Neural progenitor cell (in vitro differentiated cells): ENCODE measurements at regions not wholly inside any gene's neighbourhood (a gene's known extent, or its start where the extent isn't known, plus 50 kb on each side); places are given as distances from the start of the nearest gene placed in this dataset.
"Not testable (repeated sequence)": the region's sequence is repeated elsewhere in the genome, so short reads cannot be mapped to it uniquely, and the experiment has no call there.

ENCODE experiments used
- DNase-seq: peaks from one replicate; pipeline ENCODE4 v3.0.0-alpha.2; 2016; ENCODE audit warnings: low spot score
- H2AFZ ChIP-seq: fragments of 200-600 bp; sonication (generic); replicated peaks from 2 replicates; pipeline ENCODE4 v1.6.1; 2016; ENCODE audit warnings: antibody characterized with exemption
- H3F3A ChIP-seq: fragments of 200-600 bp; sonication (generic); 2 replicates; pipeline ENCODE4 v1.6.1; 2016; ENCODE audit warnings: antibody characterized with exemption, low read depth
- H3K27ac ChIP-seq: fragments of 200-600 bp; sonication (generic); 2 replicates; pipeline ENCODE4 v1.5.1; 2016; ENCODE audit warnings: mild to moderate bottlenecking
- H3K27me3 ChIP-seq: fragments of 200-600 bp; sonication (generic); 2 replicates; pipeline ENCODE4 v1.6.1; 2016; ENCODE audit warnings: mild to moderate bottlenecking, moderate library complexity
- H3K36me3 ChIP-seq: fragments of 200-600 bp; sonication (generic); 2 replicates; pipeline ENCODE4 v1.5.1; 2016
- H3K4me1 ChIP-seq: fragments of 200-600 bp; sonication (generic); 2 replicates; pipeline ENCODE4 v1.6.1; 2016; ENCODE audit warnings: mixed run types
- H3K4me2 ChIP-seq: fragments of 200-600 bp; sonication (generic); 2 replicates; pipeline ENCODE4 v1.6.1; 2016
- H3K4me3 ChIP-seq: fragments of 200-600 bp; sonication (generic); 2 replicates; pipeline ENCODE4 v1.5.1; 2016
- H3K79me2 ChIP-seq: fragments of 200-600 bp; sonication (generic); 2 replicates; pipeline ENCODE4 v1.6.1; 2016; ENCODE audit warnings: low read depth
- H3K9ac ChIP-seq: fragments of 200-600 bp; sonication (generic); 2 replicates; pipeline ENCODE4 v1.6.1; 2016
- H3K9me3 ChIP-seq: fragments of 200-600 bp; sonication (generic); 2 replicates; pipeline ENCODE4 v1.5.1; 2016; ENCODE audit warnings: low read depth
- H4K20me1 ChIP-seq: fragments of 200-600 bp; sonication (generic); 2 replicates; pipeline ENCODE4 v1.6.1; 2016; ENCODE audit warnings: low read depth
- H3K27ac Mint-ChIP-seq: 3 replicates; pipeline ENCODE4 v1.8.0; 2021; ENCODE audit warnings: mixed read lengths
- H3K27me3 Mint-ChIP-seq: 2 replicates; pipeline ENCODE4 v1.8.0; 2022; ENCODE audit warnings: low read depth, mild to moderate bottlenecking, inconsistent platforms, moderate library complexity, mixed read lengths; ENCODE audit not compliant: insufficient read depth
- H3K36me3 Mint-ChIP-seq: 3 replicates; pipeline ENCODE4 v1.8.0; 2021; ENCODE audit warnings: mixed read lengths
- H3K4me1 Mint-ChIP-seq: 3 replicates; pipeline ENCODE4 v1.8.0; 2021; ENCODE audit warnings: mixed read lengths
- H3K4me3 Mint-ChIP-seq: 3 replicates; pipeline ENCODE4 v1.8.0; 2021; ENCODE audit warnings: mild to moderate bottlenecking, moderate library complexity, mixed read lengths
- H3K9me3 Mint-ChIP-seq: 3 replicates; pipeline ENCODE4 v1.8.0; 2020; ENCODE audit warnings: mixed read lengths

- not testable (repeated sequence) for H3K4me1 Mint-ChIP-seq
These were observed 301.7 kb upstream of the RAI14 start for GRCh38 chr5:34354440-34354839.

GRCh38 chr5:34371417-34371816, 284.7 kb upstream of the RAI14 start:
- H3F3A ChIP-seq, H3K4me2 ChIP-seq, H3K79me2 ChIP-seq, H3K4me1 ChIP-seq, H3K4me1 Mint-ChIP-seq, H3K9me3 ChIP-seq, H3K9me3 Mint-ChIP-seq, H4K20me1 ChIP-seq, H3K27ac Mint-ChIP-seq, H3K27me3 ChIP-seq, H3K4me3 ChIP-seq, H3K9ac ChIP-seq, H3K27ac ChIP-seq, H3K4me3 Mint-ChIP-seq, H2AFZ ChIP-seq, H3K27me3 Mint-ChIP-seq, H3K36me3 Mint-ChIP-seq, H3K36me3 ChIP-seq, DNase-seq: not testable (repeated sequence)

More at GRCh38 chr5:34354440-34354839, 301.7 kb upstream of the RAI14 start:
- not testable (repeated sequence) for H3F3A ChIP-seq, H3K36me3 ChIP-seq, H3K79me2 ChIP-seq, H3K9ac ChIP-seq, H3K27me3 ChIP-seq, H3K36me3 Mint-ChIP-seq, H3K4me1 ChIP-seq, H3K27me3 Mint-ChIP-seq, H3K4me2 ChIP-seq, DNase-seq, H2AFZ ChIP-seq, H3K9me3 ChIP-seq, H4K20me1 ChIP-seq, H3K9me3 Mint-ChIP-seq, H3K27ac ChIP-seq, H3K27ac Mint-ChIP-seq, H3K4me3 ChIP-seq, H3K4me3 Mint-ChIP-seq

- H3K4me1 ChIP-seq, H2AFZ ChIP-seq, H3F3A ChIP-seq, H3K4me1 Mint-ChIP-seq, H3K9me3 ChIP-seq, H3K9me3 Mint-ChIP-seq, DNase-seq, H3K27ac ChIP-seq, H3K4me3 Mint-ChIP-seq, H3K79me2 ChIP-seq, H3K4me2 ChIP-seq, H3K36me3 Mint-ChIP-seq, H4K20me1 ChIP-seq, H3K27ac Mint-ChIP-seq, H3K27me3 Mint-ChIP-seq, H3K27me3 ChIP-seq, H3K9ac ChIP-seq, H3K36me3 ChIP-seq, H3K4me3 ChIP-seq: not testable (repeated sequence)
These were observed 284.3 kb upstream of the RAI14 start for GRCh38 chr5:34371817-34372216.

GRCh38 chr5:34372739-34373138, 283.4 kb upstream of the RAI14 start:
- not testable (repeated sequence) for H3K4me3 ChIP-seq, H4K20me1 ChIP-seq, H3K27ac ChIP-seq, H3K36me3 ChIP-seq, H3K27ac Mint-ChIP-seq, H3K4me2 ChIP-seq, H3K9me3 ChIP-seq, DNase-seq, H2AFZ ChIP-seq, H3K27me3 ChIP-seq, H3K9ac ChIP-seq, H3K27me3 Mint-ChIP-seq, H3K4me3 Mint-ChIP-seq, H3K4me1 ChIP-seq, H3K36me3 Mint-ChIP-seq, H3F3A ChIP-seq, H3K9me3 Mint-ChIP-seq, H3K4me1 Mint-ChIP-seq, H3K79me2 ChIP-seq

GRCh38 chr5:34377651-34378050, 278.5 kb upstream of the RAI14 start:
- H3K79me2 ChIP-seq, H3K9ac ChIP-seq, H3K9me3 ChIP-seq, H3K27ac ChIP-seq, H3K27ac Mint-ChIP-seq, H3K4me3 ChIP-seq, H3K4me2 ChIP-seq, H3K4me1 Mint-ChIP-seq, H3F3A ChIP-seq, H4K20me1 ChIP-seq, DNase-seq, H3K4me3 Mint-ChIP-seq, H3K27me3 ChIP-seq, H2AFZ ChIP-seq, H3K27me3 Mint-ChIP-seq, H3K36me3 ChIP-seq, H3K9me3 Mint-ChIP-seq, H3K4me1 ChIP-seq, H3K36me3 Mint-ChIP-seq: not testable (repeated sequence)

- H3K4me2 ChIP-seq, H2AFZ ChIP-seq, H3K4me1 Mint-ChIP-seq, H3F3A ChIP-seq, H3K4me1 ChIP-seq, H3K27ac ChIP-seq, H3K4me3 ChIP-seq, H3K27ac Mint-ChIP-seq, H3K9me3 Mint-ChIP-seq, H3K9ac ChIP-seq, H3K36me3 Mint-ChIP-seq, H3K4me3 Mint-ChIP-seq, DNase-seq, H3K27me3 ChIP-seq, H3K27me3 Mint-ChIP-seq, H3K9me3 ChIP-seq, H3K36me3 ChIP-seq, H3K79me2 ChIP-seq, H4K20me1 ChIP-seq: not testable (repeated sequence)
These were observed 277.6 kb upstream of the RAI14 start for GRCh38 chr5:34378498-34378897.

GRCh38 chr5:34388754-34389153, 267.4 kb upstream of the RAI14 start:
- not testable (repeated sequence) for H3K4me1 ChIP-seq, H3K79me2 ChIP-seq, H2AFZ ChIP-seq, H3K27ac ChIP-seq, H3F3A ChIP-seq, H3K36me3 ChIP-seq, H3K4me3 Mint-ChIP-seq, H3K27me3 Mint-ChIP-seq, H3K36me3 Mint-ChIP-seq, DNase-seq, H3K9me3 Mint-ChIP-seq, H3K4me2 ChIP-seq, H4K20me1 ChIP-seq, H3K4me3 ChIP-seq, H3K9ac ChIP-seq, H3K27me3 ChIP-seq, H3K4me1 Mint-ChIP-seq, H3K9me3 ChIP-seq, H3K27ac Mint-ChIP-seq
